HEK293 (cell line): ENCODE measurements at regions not wholly inside any gene's neighbourhood (a gene's known extent, or its start where the extent isn't known, plus 50 kb on each side); places are given as distances from the start of the nearest gene placed in this dataset.

ENCODE experiments used
- CTCF ChIA-PET: fragments of 350-600 bp; formaldehyde crosslinking; extraction: SDS; loops from one replicate; lab custom pipeline; 2021; ENCODE audit warnings: antibody characterized with exemption; lab: Yijun Ruan, JAX
- POLR2A ChIA-PET: fragments of 300-600 bp; formaldehyde crosslinking; extraction: SDS; loops from one replicate; lab custom pipeline; 2020; ENCODE audit warnings: antibody characterized with exemption, inconsistent platforms; lab: Yijun Ruan, JAX
- H3K27ac ChIP-seq: fragments of 200-500 bp; sonication (Bioruptor generic); 2 replicates; pipeline ENCODE4 v1.5.1; 2014; ENCODE audit warnings: low read depth, low read length, control low read depth, inconsistent platforms; ENCODE audit errors: extremely low read depth
- H3K36me3 ChIP-seq, 2 experiments: fragments of 200-500 bp in 1 of 2; sonication (Bioruptor generic) in 1 of 2; 1 replicate in 1 of 2; 2 replicates in 1 of 2; pipeline ENCODE4 v1.5.1; 2014 to 2017; ENCODE audit warnings: inconsistent platforms in 2 of 2, low read length in 2 of 2; ENCODE audit not compliant: control insufficient read depth in 2 of 2, insufficient read depth in 1 of 2
- H3K4me1 ChIP-seq: fragments of 200-500 bp; sonication (Bioruptor generic); 2 replicates; pipeline ENCODE4 v1.5.1; 2014; ENCODE audit warnings: mild to moderate bottlenecking, low read length, inconsistent platforms; ENCODE audit not compliant: control insufficient read depth, insufficient read depth
- H3K4me3 ChIP-seq: 2 replicates; pipeline ENCODE4 v1.5.1; 2011; ENCODE audit warnings: low read depth, mild to moderate bottlenecking, control low read depth, low read length, moderate library complexity
- H3K9me3 ChIP-seq: fragments of 200-500 bp; sonication (Bioruptor generic); 2 replicates; pipeline ENCODE4 v1.5.1; 2014; ENCODE audit warnings: low read depth, low read length, inconsistent platforms; ENCODE audit not compliant: control insufficient read depth, insufficient read depth
- BCL11B ChIP-seq: fragments of 450-650 bp; formaldehyde crosslinking; IDR thresholded peaks from 2 replicates; pipeline ENCODE4 v1.5.1; 2016; ENCODE audit warnings: low read depth, missing biosample characterization, missing genetic modification characterization
- EGR2 ChIP-seq: fragments of 450-650 bp; formaldehyde crosslinking; IDR thresholded peaks from 2 replicates; pipeline ENCODE4 v1.5.1; 2016; ENCODE audit warnings: low read depth, missing biosample characterization, missing genetic modification characterization
- KLF16 ChIP-seq: fragments of 450-650 bp; formaldehyde crosslinking; IDR thresholded peaks from 2 replicates; pipeline ENCODE4 v1.5.1; 2017; ENCODE audit warnings: missing biosample characterization, missing genetic modification characterization
- MZF1 ChIP-seq: fragments of 450-650 bp; formaldehyde crosslinking; IDR thresholded peaks from 2 replicates; pipeline ENCODE4 v1.5.1; 2017; ENCODE audit warnings: missing biosample characterization, missing genetic modification characterization, borderline replicate concordance
- ZBTB8A ChIP-seq: fragments of 450-650 bp; formaldehyde crosslinking; IDR thresholded peaks from 2 replicates; pipeline ENCODE4 v1.5.1; 2016; ENCODE audit warnings: missing biosample characterization, missing genetic modification characterization
- ZEB2 ChIP-seq: fragments of 450-650 bp; formaldehyde crosslinking; IDR thresholded peaks from 2 replicates; pipeline ENCODE4 v1.5.1; 2016; ENCODE audit warnings: missing biosample characterization, missing genetic modification characterization
- ZFHX2 ChIP-seq: fragments of 450-650 bp; formaldehyde crosslinking; conservative IDR thresholded peaks from 2 replicates; pipeline ENCODE4 v1.5.1; 2016; ENCODE audit warnings: missing biosample characterization, missing genetic modification characterization
- ZFP37 ChIP-seq: fragments of 450-650 bp; formaldehyde crosslinking; IDR thresholded peaks from 2 replicates; pipeline ENCODE4 v1.5.1; 2016; ENCODE audit warnings: missing biosample characterization, missing genetic modification characterization
- ZNF138 ChIP-seq: fragments of 450-650 bp; formaldehyde crosslinking; IDR thresholded peaks from 2 replicates; pipeline ENCODE4 v1.5.1; 2016; ENCODE audit warnings: missing biosample characterization, missing genetic modification characterization, borderline replicate concordance
- ZNF18 ChIP-seq: fragments of 450-650 bp; formaldehyde crosslinking; IDR thresholded peaks from 2 replicates; pipeline ENCODE4 v1.5.1; 2016; ENCODE audit warnings: missing biosample characterization, missing genetic modification characterization
- ZNF184 ChIP-seq: fragments of 450-650 bp; IDR thresholded peaks from 2 replicates; pipeline ENCODE4 v1.5.1; 2018; ENCODE audit warnings: missing biosample characterization, mild to moderate bottlenecking, missing genetic modification characterization
- ZNF2 ChIP-seq: fragments of 450-650 bp; formaldehyde crosslinking; IDR thresholded peaks from 2 replicates; pipeline ENCODE4 v1.5.1; 2016; ENCODE audit warnings: missing biosample characterization, missing genetic modification characterization
- ZNF202 ChIP-seq: fragments of 450-650 bp; formaldehyde crosslinking; IDR thresholded peaks from 2 replicates; pipeline ENCODE4 v1.5.1; 2016; ENCODE audit warnings: missing biosample characterization, missing genetic modification characterization, borderline replicate concordance
- ZNF280C ChIP-seq: fragments of 450-650 bp; formaldehyde crosslinking; IDR thresholded peaks from 2 replicates; pipeline ENCODE4 v1.5.1; 2016; ENCODE audit warnings: missing biosample characterization, missing genetic modification characterization
- ZNF311 ChIP-seq: fragments of 450-650 bp; formaldehyde crosslinking; IDR thresholded peaks from 2 replicates; pipeline ENCODE4 v1.5.1; 2017; ENCODE audit warnings: missing biosample characterization, missing genetic modification characterization, borderline replicate concordance
- ZNF391 ChIP-seq: fragments of 450-650 bp; formaldehyde crosslinking; IDR thresholded peaks from 2 replicates; pipeline ENCODE4 v1.5.1; 2016; ENCODE audit warnings: low read depth, missing biosample characterization, missing genetic modification characterization, borderline replicate concordance
- ZNF398 ChIP-seq: fragments of 450-650 bp; formaldehyde crosslinking; IDR thresholded peaks from 2 replicates; pipeline ENCODE4 v1.5.1; 2017; ENCODE audit warnings: missing biosample characterization, missing genetic modification characterization
- ZNF488 ChIP-seq: fragments of 450-650 bp; formaldehyde crosslinking; IDR thresholded peaks from 2 replicates; pipeline ENCODE4 v1.5.1; 2016; ENCODE audit warnings: missing biosample characterization, missing genetic modification characterization
- ZNF513 ChIP-seq: fragments of 450-650 bp; IDR thresholded peaks from 2 replicates; pipeline ENCODE4 v1.5.1; 2018; ENCODE audit warnings: missing biosample characterization, missing genetic modification characterization
- ZNF645 ChIP-seq: fragments of 450-650 bp; formaldehyde crosslinking; IDR thresholded peaks from 2 replicates; pipeline ENCODE4; 2016; ENCODE audit warnings: missing biosample characterization, missing genetic modification characterization
- ZNF664 ChIP-seq: fragments of 450-650 bp; formaldehyde crosslinking; IDR thresholded peaks from 2 replicates; pipeline ENCODE4 v1.5.1; 2016; ENCODE audit warnings: missing biosample characterization, missing genetic modification characterization
- ZNF677 ChIP-seq: fragments of 450-650 bp; IDR thresholded peaks from 2 replicates; pipeline ENCODE4 v1.5.0; 2018; ENCODE audit warnings: missing biosample characterization, mild to moderate bottlenecking, missing genetic modification characterization, moderate library complexity
- ZNF776 ChIP-seq: fragments of 450-650 bp; formaldehyde crosslinking; IDR thresholded peaks from 2 replicates; pipeline ENCODE4 v1.5.0; 2017; ENCODE audit warnings: missing biosample characterization, missing genetic modification characterization, borderline replicate concordance

GRCh38 chr6:44050872-44051505 lies 76.3 kb downstream of the MRPL14 start:
- H3K9me3 ChIP-seq, result no peaks in the 10 kb centered on the region
- POLR2A ChIA-PET, result no interaction called here
- CTCF ChIA-PET, result interaction anchor here (0.9 to 2.6 kb wide), 3 partner anchors 12 to 327 kb away, joined by 3 to 9 read pairs (median 3); partner anchors contain the start of gene VEGFA
- no peaks in the 10 kb centered on the region for H3K36me3 ChIP-seq
- peak; percentile 65 for TF ChIP-seq ZNF398 (tag by site-specific recombination)
- TF ChIP-seq EGR2 (tag by site-specific recombination), result peak; percentile 37; the same call in 1 of the 2 replicates
- no peak for TF ChIP-seq ZNF645 (tag by site-specific recombination)
- TF ChIP-seq ZNF184, result no peak
- no peak for TF ChIP-seq ZBTB8A
- no peak for TF ChIP-seq ZNF18 (tag by site-specific recombination)
- TF ChIP-seq ZNF280C (tag by site-specific recombination), result no peak
- no peak for TF ChIP-seq ZNF311
- TF ChIP-seq ZFHX2 (tag by site-specific recombination), result peak; percentile 38
- TF ChIP-seq ZNF513, result no peak
- no peak for TF ChIP-seq BCL11B (tag by site-specific recombination)
- TF ChIP-seq ZNF138 (tag by site-specific recombination), result no peak
- TF ChIP-seq ZNF2 (tag by site-specific recombination), result no peak
- TF ChIP-seq ZNF391 (tag by site-specific recombination), result no peak
- no peak for TF ChIP-seq MZF1
- no peak for TF ChIP-seq ZNF488 (tag by site-specific recombination)
- no peak for TF ChIP-seq ZNF202 (tag by site-specific recombination)
- TF ChIP-seq ZNF776 (tag by site-specific recombination), result no peak
- no peak for TF ChIP-seq ZNF677 (tag by site-specific recombination)
- no peak for TF ChIP-seq ZNF664 (tag by site-specific recombination)
- no peak for TF ChIP-seq ZEB2
- TF ChIP-seq ZFP37, result no peak
- TF ChIP-seq KLF16, result no peak
- no peak overlapping the region for H3K4me3 ChIP-seq
- H3K27ac ChIP-seq, result no peak overlapping the region
- H3K4me1 ChIP-seq, result no peaks in the 10 kb centered on the region
